HUES64 (cell line): ENCODE measurements at regions not wholly inside any gene's neighbourhood (a gene's known extent, or its start where the extent isn't known, plus 50 kb on each side); places are given as distances from the start of the nearest gene placed in this dataset.

Experiments
- H3K27ac ChIP-seq: 2 replicates; pipeline ENCODE4 v1.7.0; 2013; ENCODE audit warnings: low read depth, low read length, inconsistent platforms
- H3K27me3 ChIP-seq: 2 replicates; pipeline ENCODE4 v1.6.1; 2013; ENCODE audit warnings: mild to moderate bottlenecking, low read length; ENCODE audit not compliant: insufficient read depth
- H3K36me3 ChIP-seq: 2 replicates; pipeline ENCODE4 v1.6.1; 2013; ENCODE audit warnings: mild to moderate bottlenecking, low read length; ENCODE audit not compliant: insufficient read depth
- H3K4me1 ChIP-seq: 2 replicates; pipeline ENCODE4 v1.6.1; 2013; ENCODE audit warnings: mild to moderate bottlenecking, low read length, moderate library complexity; ENCODE audit not compliant: insufficient read depth
- H3K4me3 ChIP-seq: 2 replicates; pipeline ENCODE4 v1.5.1; 2013; ENCODE audit warnings: mild to moderate bottlenecking, low read length, moderate library complexity
- H3K9ac ChIP-seq: 2 replicates; pipeline ENCODE4 v1.6.1; 2013; ENCODE audit warnings: mild to moderate bottlenecking, low read depth, low read length
- H3K9me3 ChIP-seq: 2 replicates; pipeline ENCODE4 v1.6.1; 2013; ENCODE audit warnings: low read depth, low read length; ENCODE audit not compliant: insufficient read depth
- WGBS: fragments of 150-250, 120-280 bp; methylation state at CpG from one replicate; pipeline ENCODE4 v1.1.7; 2013; ENCODE audit warnings: missing lambda C conversion rate; 5-methylcytosine and 5-hydroxymethylcytosine counted together

DNA sequence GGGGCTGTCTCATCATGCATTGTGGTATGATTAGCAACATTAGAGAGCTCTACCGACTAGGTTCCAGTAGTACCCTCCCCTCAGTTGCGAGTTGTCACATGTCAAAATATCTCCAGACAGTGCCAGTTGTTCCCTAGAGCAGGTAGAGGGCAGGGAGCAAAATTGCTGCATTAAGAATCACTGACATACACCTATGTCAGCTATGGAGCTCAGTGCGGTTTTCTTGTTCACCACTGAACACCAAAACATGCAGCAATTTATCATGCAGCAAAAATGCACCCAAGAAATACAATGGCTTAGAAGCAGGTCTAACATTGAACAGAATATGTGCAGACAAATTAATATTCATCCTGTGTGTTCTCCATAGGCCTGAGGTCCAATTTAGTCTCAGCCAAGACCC is 186.9 kb upstream of the STARD13 start:
- Histone ChIP-seq H3K36me3 (no peaks in the 10 kb centered on the region), H3K27ac (no peak overlapping the region), H3K4me1 (peaks cover 6% of the 10 kb centered on the region; the same call in 1 of the 2 replicates), H3K4me3 (no peak overlapping the region), H3K9me3 (peaks cover 2% of the 10 kb centered on the region), H3K9ac (no peak overlapping the region), H3K27me3 (no peaks in the 10 kb centered on the region)
- WGBS = 79% methylated on average over 3 of the region's 3 CpGs

DNA sequence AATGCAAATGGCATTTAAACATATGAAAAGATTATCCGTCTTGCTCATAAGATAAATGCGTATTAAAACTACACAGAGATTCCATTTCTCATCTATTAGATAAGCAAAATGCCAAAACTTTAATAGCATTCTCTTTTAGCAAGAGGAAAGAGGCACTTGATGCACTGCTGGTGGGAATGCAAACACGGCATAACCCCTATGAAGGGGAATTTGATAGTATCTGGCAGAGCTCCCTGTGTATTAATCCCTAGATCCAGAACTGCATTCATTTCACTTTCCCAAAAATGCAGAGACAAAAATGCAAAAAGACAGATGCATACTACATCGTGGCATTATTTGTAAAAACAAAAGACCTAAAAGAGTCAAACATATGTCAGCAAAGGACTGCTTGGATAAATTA is 193.6 kb upstream of the STARD13 start:
- H3K36me3 ChIP-seq = no peaks in the 10 kb centered on the region
- H3K9ac ChIP-seq = no peak overlapping the region
- H3K4me1 ChIP-seq = no peaks in the 10 kb centered on the region
- H3K9me3 ChIP-seq = peaks cover 11% of the 10 kb centered on the region
- H3K27me3 ChIP-seq = no peaks in the 10 kb centered on the region
- no peak overlapping the region for H3K27ac ChIP-seq
- no peak overlapping the region for H3K4me3 ChIP-seq
- WGBS = 98% methylated on average over 4 of the region's 4 CpGs

DNA sequence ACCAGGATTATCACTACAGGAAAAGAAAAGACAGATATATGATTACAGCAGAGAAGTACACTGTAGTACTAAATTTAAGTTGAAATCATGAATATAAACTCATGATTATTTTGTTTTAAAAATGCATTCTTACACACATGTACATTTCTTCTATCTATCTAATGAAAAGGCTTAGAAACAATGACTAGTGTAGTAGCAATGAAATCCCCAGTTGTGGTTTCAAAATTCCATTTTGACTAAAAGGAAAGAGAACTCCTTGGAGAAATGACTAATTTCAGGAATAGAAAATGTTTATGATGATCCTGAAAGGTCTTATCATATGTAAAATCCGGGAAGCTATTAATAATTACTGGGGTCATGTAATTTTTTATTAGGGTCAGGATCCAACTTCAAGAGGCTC is 195.0 kb upstream of the STARD13 start:
- H3K4me3 ChIP-seq = no peak overlapping the region
- no peak overlapping the region for H3K27ac ChIP-seq
- peaks cover 17% of the 10 kb centered on the region for H3K9me3 ChIP-seq
- no peaks in the 10 kb centered on the region for H3K27me3 ChIP-seq
- no peaks in the 10 kb centered on the region for H3K4me1 ChIP-seq
- WGBS = 100% methylated on average over 1 of the region's 1 CpG
- no peak overlapping the region for H3K9ac ChIP-seq
- no peaks in the 10 kb centered on the region for H3K36me3 ChIP-seq

DNA sequence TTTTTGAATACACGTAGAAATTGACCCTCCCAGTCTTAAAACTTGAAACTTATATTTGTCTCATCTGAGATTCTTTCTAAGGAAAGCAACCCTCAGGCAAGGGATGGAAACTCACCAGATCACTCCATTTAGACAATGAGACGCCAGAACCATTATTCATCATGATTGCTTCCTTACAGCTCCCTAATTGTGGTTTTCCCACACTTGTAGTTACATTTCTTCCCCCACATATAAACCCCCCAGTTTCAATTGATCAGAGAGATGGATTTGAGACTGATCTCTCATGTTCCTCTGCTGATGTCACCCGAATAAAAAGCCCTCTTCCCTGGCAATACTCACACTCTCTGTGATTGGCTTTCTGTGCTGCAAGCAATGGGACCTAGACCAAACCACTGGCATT is 197.9 kb upstream of the STARD13 start:
- no peak overlapping the region for H3K4me3 ChIP-seq
- H3K4me1 ChIP-seq = no peaks in the 10 kb centered on the region
- no peak overlapping the region for H3K27ac ChIP-seq
- H3K36me3 ChIP-seq = no peaks in the 10 kb centered on the region
- H3K9me3 ChIP-seq = peaks cover 8% of the 10 kb centered on the region
- H3K9ac ChIP-seq = no peak overlapping the region
- 96% methylated on average over 3 of the region's 3 CpGs for WGBS
- no peaks in the 10 kb centered on the region for H3K27me3 ChIP-seq

DNA sequence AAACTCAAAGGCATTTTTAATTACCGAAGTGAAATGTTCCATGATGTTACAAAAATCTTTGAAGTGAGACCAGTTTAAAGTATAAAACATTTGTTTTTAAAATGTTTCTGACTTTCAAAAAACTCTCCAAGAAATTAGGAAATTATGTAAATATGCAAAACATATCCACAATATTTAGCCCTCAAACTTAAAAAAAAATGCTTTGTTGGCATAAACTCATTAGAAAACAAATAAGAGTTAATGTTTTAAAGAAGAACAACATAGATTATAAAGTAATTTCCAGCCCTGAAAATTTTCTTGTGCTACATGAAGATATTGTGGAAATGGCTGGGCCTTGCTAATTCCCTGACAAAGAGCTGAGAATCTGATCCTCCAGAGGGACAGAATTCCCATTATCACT is 199.7 kb upstream of the STARD13 start:
- 89% methylated on average over 1 of the region's 1 CpG for WGBS
- Histone ChIP-seq H3K36me3 (no peaks in the 10 kb centered on the region), H3K4me1 (peaks cover 13% of the 10 kb centered on the region), H3K27ac (no peak overlapping the region), H3K4me3 (no peak overlapping the region), H3K27me3 (no peaks in the 10 kb centered on the region), H3K9ac (no peak overlapping the region), H3K9me3 (peaks cover 8% of the 10 kb centered on the region)

DNA sequence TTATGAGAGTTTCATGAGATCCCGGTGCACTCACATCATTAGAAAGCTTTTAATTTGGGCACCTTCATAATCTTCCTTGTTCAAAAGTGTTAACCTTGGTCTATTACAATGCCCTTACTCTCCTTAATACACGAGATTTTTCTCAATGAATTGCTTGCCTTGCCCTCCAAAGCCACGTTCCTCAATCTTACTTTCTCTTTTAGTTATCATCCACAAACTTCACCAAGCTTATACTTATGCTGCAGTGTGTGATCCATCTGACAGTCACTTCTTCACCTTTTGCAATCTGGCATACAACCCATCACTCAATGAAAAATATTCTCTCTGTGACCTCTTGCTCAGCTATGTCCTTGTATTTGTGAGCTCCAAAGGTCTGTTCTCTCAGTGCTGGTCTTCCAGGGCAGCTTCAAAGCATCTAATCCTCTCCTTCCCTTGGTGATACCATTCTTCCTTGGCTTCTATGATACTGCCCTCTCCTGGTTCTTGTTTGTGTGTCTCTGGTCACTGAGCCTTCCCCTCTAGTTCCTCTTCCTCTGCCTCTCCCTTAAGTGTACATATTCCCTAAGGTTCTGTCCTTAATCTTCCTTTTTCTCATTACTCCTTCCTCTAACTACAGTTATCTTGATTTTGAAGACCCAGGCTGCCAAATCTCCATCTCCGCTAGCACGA is 202.2 kb upstream of the STARD13 start:
- WGBS = 92% methylated on average over 5 of the region's 5 CpGs
- Histone ChIP-seq H3K9me3 (peaks cover 8% of the 10 kb centered on the region), H3K4me3 (no peak overlapping the region), H3K9ac (no peak overlapping the region), H3K27ac (no peak overlapping the region), H3K4me1 (peaks cover 18% of the 10 kb centered on the region), H3K36me3 (no peaks in the 10 kb centered on the region), H3K27me3 (no peaks in the 10 kb centered on the region)

DNA sequence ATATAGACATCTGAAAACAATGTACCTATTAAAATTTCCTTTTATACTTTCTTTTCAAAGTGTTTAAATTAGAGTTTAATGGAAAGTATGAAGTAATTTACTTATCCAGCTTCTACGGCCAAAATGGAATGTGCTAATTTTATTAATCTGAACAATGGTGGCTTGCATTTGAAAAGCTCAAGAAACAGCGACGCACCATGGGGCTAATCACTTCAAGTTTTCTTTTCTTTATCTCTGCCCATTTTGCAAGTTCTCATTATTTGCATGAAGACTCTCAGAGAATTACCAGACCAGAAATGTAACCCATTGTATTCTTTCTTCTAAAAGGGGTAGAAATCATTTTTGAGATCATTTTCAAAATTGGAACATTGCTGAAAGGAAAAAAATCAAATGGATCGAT is 204.0 kb upstream of the STARD13 start:
- H3K4me3 ChIP-seq = 0 out of 2 replicates have a peak overlapping the region, but pooled peaks have one; percentile 25
- H3K9me3 ChIP-seq = peaks cover under 1% of the 10 kb centered on the region; the same call in 1 of the 2 replicates
- H3K27ac ChIP-seq = peak overlapping the region; percentile 70; the same call in 1 of the 2 replicates
- WGBS = 59% methylated on average over 4 of the region's 4 CpGs
- H3K27me3 ChIP-seq = no peaks in the 10 kb centered on the region
- H3K9ac ChIP-seq = no peak overlapping the region
- peaks cover 23% of the 10 kb centered on the region for H3K4me1 ChIP-seq
- no peaks in the 10 kb centered on the region for H3K36me3 ChIP-seq

DNA sequence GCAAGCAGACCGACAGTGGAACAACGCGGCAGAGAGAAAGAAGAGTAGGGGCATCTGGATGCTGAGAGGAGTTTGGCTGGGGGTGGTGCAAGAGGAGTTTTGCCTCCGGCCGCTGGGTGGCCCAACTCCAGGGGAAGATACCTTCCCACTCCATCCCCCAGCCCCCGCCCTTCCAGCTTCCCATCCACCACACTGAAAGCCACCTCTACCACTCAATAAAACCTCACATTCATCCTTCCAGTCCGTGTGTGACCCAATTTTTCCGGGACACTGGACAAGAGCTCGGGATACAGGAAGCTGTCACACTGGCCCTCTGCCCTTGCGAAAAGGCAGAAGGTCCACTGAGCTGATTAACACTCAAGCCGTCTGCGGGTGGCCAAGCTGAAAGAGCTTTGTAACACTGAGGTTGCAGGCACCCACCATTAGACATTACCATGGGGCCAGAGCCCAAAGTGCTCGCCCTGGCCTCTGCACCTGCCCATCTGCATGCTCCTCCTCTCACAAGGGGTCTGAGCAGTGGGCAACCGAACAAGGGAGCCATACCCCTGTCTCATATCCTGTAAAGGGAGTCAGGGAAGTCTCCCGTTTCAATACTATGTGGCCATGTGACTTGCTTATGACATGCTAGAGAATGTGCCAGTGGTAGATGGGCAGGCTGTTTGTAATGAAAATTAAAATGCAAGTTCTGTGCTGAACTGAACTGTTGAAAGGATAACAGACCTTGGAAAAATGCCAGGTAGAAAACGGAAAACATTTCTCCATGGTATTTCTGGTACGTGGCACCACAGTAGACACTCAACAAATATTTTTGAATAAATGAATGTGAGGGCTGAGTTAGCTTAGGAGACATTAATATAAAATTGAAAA is 205.1 kb upstream of the STARD13 start:
- Histone ChIP-seq H3K9me3 (no peaks in the 10 kb centered on the region), H3K4me1 (peaks cover 27% of the 10 kb centered on the region), H3K27me3 (no peaks in the 10 kb centered on the region), H3K4me3 (peak overlapping the region; percentile 25; the same call in 1 of the 2 replicates), H3K27ac (peak overlapping the region; percentile 70), H3K36me3 (no peaks in the 10 kb centered on the region), H3K9ac (peak overlapping the region; percentile 19)
- 84% methylated on average over 17 of the region's 17 CpGs for WGBS

DNA sequence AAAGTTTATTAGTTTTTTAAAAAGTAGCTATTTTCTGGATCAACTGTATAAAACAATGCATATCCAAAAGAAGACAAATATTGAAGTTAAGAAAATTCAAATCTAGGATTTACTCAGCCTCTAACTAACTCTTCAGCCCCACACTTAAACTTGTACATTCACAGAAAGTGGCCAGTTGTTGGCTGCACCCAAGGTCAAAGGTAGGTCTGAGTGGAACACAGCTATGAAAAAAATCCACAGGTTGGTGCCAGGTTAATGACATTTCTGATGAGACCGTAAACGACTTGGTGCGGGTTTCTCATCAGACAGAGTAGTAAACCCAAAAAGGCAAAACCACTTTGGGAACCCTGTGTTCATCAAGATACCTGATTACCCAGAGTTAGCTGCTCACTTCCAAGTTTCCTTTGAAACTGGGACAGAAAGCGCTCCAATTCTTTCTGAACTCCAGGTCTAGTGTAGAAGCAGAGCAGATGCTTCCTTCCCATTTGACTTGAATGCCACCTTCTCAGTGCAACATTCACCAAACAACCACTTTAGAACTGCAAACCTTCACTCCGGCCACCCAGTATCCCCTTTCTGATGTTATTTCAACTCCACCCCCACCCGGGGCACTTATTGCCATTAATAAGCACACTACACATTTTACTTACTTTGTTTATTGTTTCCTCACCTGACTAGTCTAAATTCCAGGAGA is 208.3 kb upstream of the STARD13 start:
- Histone ChIP-seq H3K9ac (no peak overlapping the region), H3K9me3 (no peaks in the 10 kb centered on the region), H3K4me3 (no peak overlapping the region), H3K36me3 (no peaks in the 10 kb centered on the region), H3K27me3 (no peaks in the 10 kb centered on the region), H3K4me1 (peaks cover 27% of the 10 kb centered on the region), H3K27ac (no peak overlapping the region)
- WGBS = 84% methylated on average over 6 of the region's 6 CpGs

DNA sequence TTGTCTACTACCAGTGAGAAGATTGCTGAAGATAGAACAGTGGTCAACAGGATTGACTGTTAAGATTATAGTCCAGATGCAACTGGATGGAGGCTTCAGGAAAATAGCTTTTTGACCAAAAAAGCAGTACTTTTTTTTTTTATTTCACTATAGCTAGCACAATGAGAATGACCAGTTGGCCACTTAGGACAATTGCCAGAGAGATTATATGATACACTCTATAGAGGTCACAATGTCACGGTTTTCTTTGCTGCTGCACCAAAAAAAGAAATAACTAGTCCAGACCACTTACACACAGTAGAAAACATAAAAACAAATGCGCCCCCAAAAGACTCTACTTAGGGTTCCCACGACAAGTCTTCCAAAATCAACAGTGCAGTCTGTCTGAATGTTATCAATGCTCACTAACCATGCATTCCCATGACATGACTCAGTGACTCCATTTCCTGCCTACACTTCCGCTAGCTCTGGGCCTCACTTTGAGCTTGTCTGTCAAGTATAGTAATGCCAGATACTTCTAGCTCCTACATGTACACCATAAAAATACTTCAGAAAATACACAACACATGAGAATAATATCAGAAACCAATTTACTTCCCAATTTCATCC is 209.1 kb upstream of the STARD13 start:
- Histone ChIP-seq H3K36me3 (no peaks in the 10 kb centered on the region), H3K4me3 (no peak overlapping the region), H3K9me3 (no peaks in the 10 kb centered on the region), H3K27me3 (no peaks in the 10 kb centered on the region), H3K4me1 (peaks cover 19% of the 10 kb centered on the region), H3K27ac (no peak overlapping the region), H3K9ac (no peak overlapping the region)
- 84% methylated on average over 4 of the region's 4 CpGs for WGBS

DNA sequence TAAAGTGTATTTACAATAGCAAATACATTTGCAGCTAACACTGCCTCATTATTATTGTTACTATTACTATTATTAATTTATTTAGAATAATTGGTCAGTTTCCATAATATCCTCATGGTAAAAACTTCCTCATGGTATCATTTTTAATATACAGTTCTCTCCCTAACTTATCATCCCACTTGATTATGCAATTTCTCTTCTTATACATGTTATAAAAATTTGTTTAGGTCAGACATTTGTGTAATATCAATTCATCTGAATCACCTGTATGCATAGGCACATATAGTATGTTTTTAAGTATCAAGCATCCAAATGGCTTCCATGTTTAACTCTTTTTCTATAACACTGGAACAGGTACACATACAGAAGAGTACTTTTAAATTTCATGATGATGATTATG is 210.8 kb upstream of the STARD13 start:
- H3K9ac ChIP-seq = no peak overlapping the region
- no peaks in the 10 kb centered on the region for H3K27me3 ChIP-seq
- no peaks in the 10 kb centered on the region for H3K36me3 ChIP-seq
- H3K9me3 ChIP-seq = no peaks in the 10 kb centered on the region
- no peak overlapping the region for H3K4me3 ChIP-seq
- no peak overlapping the region for H3K27ac ChIP-seq
- peaks cover 8% of the 10 kb centered on the region; the same call in 1 of the 2 replicates for H3K4me1 ChIP-seq
